ENCODE measurements at regions not wholly inside any gene's neighbourhood (a gene's known extent, or its start where the extent isn't known, plus 50 kb on each side); places are given as distances from the start of the nearest gene placed in this dataset.

- no peaks in the 10 kb centered on the region for H3K36me3 ChIP-seq (ENCODE audit: insufficient read depth, low read length)
- no peaks in the 10 kb centered on the region for H3K27me3 ChIP-seq (ENCODE audit: insufficient read depth, low read depth, low read length)
- H3K4me3 ChIP-seq (ENCODE audit: low read length), result no peak overlapping the region
- H2AFZ ChIP-seq (ENCODE audit: low read depth, low read length), result no peak overlapping the region
- no peaks in the 10 kb centered on the region for H3K9me3 ChIP-seq (ENCODE audit: low read length)
- no peaks in the 10 kb centered on the region for H3F3A ChIP-seq (ENCODE audit: insufficient read depth, low read length, poor library complexity, severe bottlenecking)
- TF ChIP-seq MXI1 (conservative IDR thresholded peaks at IDR 0.05; ENCODE audit: poor library complexity, severe bottlenecking), result no peak
- H3K9me2 ChIP-seq (ENCODE audit: insufficient read depth, low read length), result no peaks in the 10 kb centered on the region
- no peak overlapping the region for H3K27ac ChIP-seq (ENCODE audit: low read length)
- no peaks in the 10 kb centered on the region for H3K79me2 ChIP-seq (replicated peaks; ENCODE audit: insufficient read depth, low read length)
- H4K20me1 ChIP-seq (ENCODE audit: insufficient read depth), result no peaks in the 10 kb centered on the region
- H3K9ac ChIP-seq (ENCODE audit: low read length), result no peak overlapping the region
- H3K4me2 ChIP-seq (ENCODE audit: low read length), result no peak overlapping the region
Observed at GRCh38 chr5:163366757-163367156, 70.6 kb upstream of the CCNG1 start.

DNA sequence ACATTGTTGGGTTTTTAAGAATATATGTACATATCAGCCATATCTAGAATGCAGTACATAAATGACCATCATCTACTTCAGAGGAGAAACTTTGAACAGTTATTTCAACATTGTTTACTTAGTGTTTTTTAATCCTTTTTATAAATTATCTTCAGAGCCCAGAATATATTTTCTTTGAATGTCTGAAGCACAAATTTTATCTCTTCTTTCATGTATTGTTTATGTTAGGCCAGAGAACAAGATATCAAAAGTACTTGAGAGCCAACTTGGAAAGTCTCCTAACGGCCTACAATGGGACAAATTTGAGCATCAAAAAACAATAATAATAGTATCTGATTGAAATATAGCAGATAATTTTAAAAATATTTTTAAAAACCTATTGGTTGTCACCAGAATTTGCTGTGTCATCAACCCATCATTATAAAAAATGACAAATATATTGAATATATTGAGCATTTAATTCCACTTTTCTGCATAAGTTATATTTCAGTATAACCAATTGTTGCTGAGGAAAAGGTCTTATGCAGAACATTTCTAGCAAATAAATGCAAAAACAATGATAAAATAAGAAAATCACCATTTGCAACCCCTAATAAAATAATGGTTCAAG is 67.5 kb upstream of the CCNG1 start:
- no peaks in the 10 kb centered on the region for H3K9me2 ChIP-seq (ENCODE audit: insufficient read depth, low read length)
- H3F3A ChIP-seq (ENCODE audit: insufficient read depth, low read length, poor library complexity, severe bottlenecking), result no peaks in the 10 kb centered on the region
- H4K20me1 ChIP-seq (ENCODE audit: insufficient read depth), result no peaks in the 10 kb centered on the region
- TF ChIP-seq EZH2 (IDR thresholded peaks at IDR 0.05; ENCODE audit: borderline replicate concordance, insufficient read depth, low read length, poor library complexity, severe bottlenecking) (no peak), EP300 (conservative IDR thresholded peaks at IDR 0.05; ENCODE audit: poor library complexity, severe bottlenecking) (no peak), MXI1 (conservative IDR thresholded peaks at IDR 0.05; ENCODE audit: poor library complexity, severe bottlenecking) (no peak), RAD21 (conservative IDR thresholded peaks at IDR 0.05) (no peak), POLR2AphosphoS5 (IDR thresholded peaks at IDR 0.05) (no peak), TAF1 (IDR thresholded peaks at IDR 0.05; ENCODE audit: low read depth) (no peak), SMC3 (conservative IDR thresholded peaks at IDR 0.05; ENCODE audit: poor library complexity) (no peak)
- TF ChIP-seq, protein P1, sequence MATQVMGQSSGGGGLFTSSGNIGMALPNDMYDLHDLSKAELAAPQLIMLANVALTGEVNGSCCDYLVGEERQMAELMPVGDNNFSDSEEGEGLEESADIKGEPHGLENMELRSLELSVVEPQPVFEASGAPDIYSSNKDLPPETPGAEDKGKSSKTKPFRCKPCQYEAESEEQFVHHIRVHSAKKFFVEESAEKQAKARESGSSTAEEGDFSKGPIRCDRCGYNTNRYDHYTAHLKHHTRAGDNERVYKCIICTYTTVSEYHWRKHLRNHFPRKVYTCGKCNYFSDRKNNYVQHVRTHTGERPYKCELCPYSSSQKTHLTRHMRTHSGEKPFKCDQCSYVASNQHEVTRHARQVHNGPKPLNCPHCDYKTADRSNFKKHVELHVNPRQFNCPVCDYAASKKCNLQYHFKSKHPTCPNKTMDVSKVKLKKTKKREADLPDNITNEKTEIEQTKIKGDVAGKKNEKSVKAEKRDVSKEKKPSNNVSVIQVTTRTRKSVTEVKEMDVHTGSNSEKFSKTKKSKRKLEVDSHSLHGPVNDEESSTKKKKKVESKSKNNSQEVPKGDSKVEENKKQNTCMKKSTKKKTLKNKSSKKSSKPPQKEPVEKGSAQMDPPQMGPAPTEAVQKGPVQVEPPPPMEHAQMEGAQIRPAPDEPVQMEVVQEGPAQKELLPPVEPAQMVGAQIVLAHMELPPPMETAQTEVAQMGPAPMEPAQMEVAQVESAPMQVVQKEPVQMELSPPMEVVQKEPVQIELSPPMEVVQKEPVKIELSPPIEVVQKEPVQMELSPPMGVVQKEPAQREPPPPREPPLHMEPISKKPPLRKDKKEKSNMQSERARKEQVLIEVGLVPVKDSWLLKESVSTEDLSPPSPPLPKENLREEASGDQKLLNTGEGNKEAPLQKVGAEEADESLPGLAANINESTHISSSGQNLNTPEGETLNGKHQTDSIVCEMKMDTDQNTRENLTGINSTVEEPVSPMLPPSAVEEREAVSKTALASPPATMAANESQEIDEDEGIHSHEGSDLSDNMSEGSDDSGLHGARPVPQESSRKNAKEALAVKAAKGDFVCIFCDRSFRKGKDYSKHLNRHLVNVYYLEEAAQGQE (IDR thresholded peaks at IDR 0.05; ENCODE audit: borderline replicate concordance), result no peak
- TF ChIP-seq, protein P2, sequence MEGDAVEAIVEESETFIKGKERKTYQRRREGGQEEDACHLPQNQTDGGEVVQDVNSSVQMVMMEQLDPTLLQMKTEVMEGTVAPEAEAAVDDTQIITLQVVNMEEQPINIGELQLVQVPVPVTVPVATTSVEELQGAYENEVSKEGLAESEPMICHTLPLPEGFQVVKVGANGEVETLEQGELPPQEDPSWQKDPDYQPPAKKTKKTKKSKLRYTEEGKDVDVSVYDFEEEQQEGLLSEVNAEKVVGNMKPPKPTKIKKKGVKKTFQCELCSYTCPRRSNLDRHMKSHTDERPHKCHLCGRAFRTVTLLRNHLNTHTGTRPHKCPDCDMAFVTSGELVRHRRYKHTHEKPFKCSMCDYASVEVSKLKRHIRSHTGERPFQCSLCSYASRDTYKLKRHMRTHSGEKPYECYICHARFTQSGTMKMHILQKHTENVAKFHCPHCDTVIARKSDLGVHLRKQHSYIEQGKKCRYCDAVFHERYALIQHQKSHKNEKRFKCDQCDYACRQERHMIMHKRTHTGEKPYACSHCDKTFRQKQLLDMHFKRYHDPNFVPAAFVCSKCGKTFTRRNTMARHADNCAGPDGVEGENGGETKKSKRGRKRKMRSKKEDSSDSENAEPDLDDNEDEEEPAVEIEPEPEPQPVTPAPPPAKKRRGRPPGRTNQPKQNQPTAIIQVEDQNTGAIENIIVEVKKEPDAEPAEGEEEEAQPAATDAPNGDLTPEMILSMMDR (IDR thresholded peaks at IDR 0.05; ENCODE audit: poor library complexity, severe bottlenecking), result no peak
- H3K27ac ChIP-seq (ENCODE audit: low read length), result no peak overlapping the region
- H3K9ac ChIP-seq (ENCODE audit: low read length), result no peak overlapping the region
- no peak overlapping the region for H3K4me2 ChIP-seq (ENCODE audit: low read length)
- no peaks in the 10 kb centered on the region for H3K27me3 ChIP-seq (ENCODE audit: insufficient read depth, low read depth, low read length)
- no peaks in the 10 kb centered on the region for H3K36me3 ChIP-seq (ENCODE audit: insufficient read depth, low read length)
- no peak overlapping the region for H3K4me3 ChIP-seq (ENCODE audit: low read length)
- no peaks in the 10 kb centered on the region for H3K79me2 ChIP-seq (replicated peaks; ENCODE audit: insufficient read depth, low read length)
- H2AFZ ChIP-seq (ENCODE audit: low read depth, low read length), result no peak overlapping the region
- H3K9me3 ChIP-seq (ENCODE audit: low read length), result no peaks in the 10 kb centered on the region

Data from neural cell (in vitro differentiated cells).